Stimulated activated memory B cell treated with anti-CD40 and anti-IgM and Interleukin-4, amounts not matched to agents 10 μg/mL and 1 μg/mL and 100 μg/mL, for 72 hours (primary cell): ENCODE measurements at regions not wholly inside any gene's neighbourhood (a gene's known extent, or its start where the extent isn't known, plus 50 kb on each side); places are given as distances from the start of the nearest gene placed in this dataset.

ENCODE experiments used
- ATAC-seq: fragments of 150-1000 bp; cut with Tn5 transposase; 2 replicates; pipeline ENCODE4 v1.10.0; 2021
- H3K27ac Mint-ChIP-seq: one replicate; pipeline ENCODE4 v1.8.0; 2022; ENCODE audit warnings: mild to moderate bottlenecking, mixed read lengths
- H3K27me3 Mint-ChIP-seq: one replicate; pipeline ENCODE4 v1.8.0; 2022; ENCODE audit warnings: mixed read lengths
- H3K36me3 Mint-ChIP-seq: one replicate; pipeline ENCODE4 v1.8.0; 2022; ENCODE audit warnings: mixed read lengths
- H3K4me1 Mint-ChIP-seq: one replicate; pipeline ENCODE4 v1.8.0; 2022; ENCODE audit warnings: mixed read lengths
- H3K4me3 Mint-ChIP-seq: one replicate; pipeline ENCODE4 v1.8.0; 2022; ENCODE audit warnings: mild to moderate bottlenecking, moderate library complexity, mixed read lengths
- H3K9me3 Mint-ChIP-seq: one replicate; pipeline ENCODE4 v1.8.0; 2022; ENCODE audit warnings: mixed read lengths

DNA sequence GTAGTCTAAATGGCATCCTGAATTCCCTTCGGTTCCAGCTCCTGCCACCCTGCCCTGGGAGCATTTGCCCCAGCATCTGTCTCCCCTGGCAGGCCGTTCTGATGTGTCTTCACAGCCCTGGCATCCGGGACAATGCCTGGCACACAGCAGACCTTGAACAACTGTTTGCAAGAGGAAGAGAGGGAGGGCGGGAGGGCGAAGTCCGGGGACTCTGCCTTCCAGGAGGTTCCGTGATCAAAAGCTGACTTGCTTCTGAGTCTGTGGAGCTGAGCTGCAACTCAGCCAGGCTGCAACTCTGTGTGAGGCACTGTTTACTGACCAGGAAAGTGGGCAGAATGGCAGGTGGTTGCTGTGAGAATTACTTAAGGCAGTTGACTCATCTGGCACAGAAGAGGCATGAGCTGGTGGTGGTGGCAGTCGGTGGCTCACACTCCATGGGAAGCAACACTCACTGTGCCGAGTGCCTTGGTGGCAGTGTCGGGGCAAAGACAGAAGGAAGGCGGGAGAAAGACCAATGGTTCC, 61.1 kb upstream of the DLK1 start:
- no peak overlapping the region for H3K27ac Mint-ChIP-seq
- H3K4me1 Mint-ChIP-seq: no peaks in the 10 kb centered on the region
- H3K4me3 Mint-ChIP-seq: no peak overlapping the region
- no peak for ATAC-seq
- H3K36me3 Mint-ChIP-seq: no peaks in the 10 kb centered on the region
- H3K9me3 Mint-ChIP-seq: no peaks in the 10 kb centered on the region
- H3K27me3 Mint-ChIP-seq: peaks cover 50% of the 10 kb centered on the region

GRCh38 chr14:100666403-100666802, 60.3 kb upstream of the DLK1 start:
- Mint-ChIP-seq H3K4me3 (no peak overlapping the region), H3K4me1 (no peaks in the 10 kb centered on the region), H3K27me3 (peaks cover 58% of the 10 kb centered on the region), H3K9me3 (no peaks in the 10 kb centered on the region), H3K36me3 (no peaks in the 10 kb centered on the region), H3K27ac (no peak overlapping the region)
- no peak for ATAC-seq

GRCh38 chr14:100666851-100667250, 59.8 kb upstream of the DLK1 start:
- Mint-ChIP-seq H3K36me3 (no peaks in the 10 kb centered on the region), H3K27me3 (peaks cover 62% of the 10 kb centered on the region), H3K9me3 (no peaks in the 10 kb centered on the region), H3K27ac (no peak overlapping the region), H3K4me3 (no peak overlapping the region), H3K4me1 (no peaks in the 10 kb centered on the region)
- no peak for ATAC-seq

DNA sequence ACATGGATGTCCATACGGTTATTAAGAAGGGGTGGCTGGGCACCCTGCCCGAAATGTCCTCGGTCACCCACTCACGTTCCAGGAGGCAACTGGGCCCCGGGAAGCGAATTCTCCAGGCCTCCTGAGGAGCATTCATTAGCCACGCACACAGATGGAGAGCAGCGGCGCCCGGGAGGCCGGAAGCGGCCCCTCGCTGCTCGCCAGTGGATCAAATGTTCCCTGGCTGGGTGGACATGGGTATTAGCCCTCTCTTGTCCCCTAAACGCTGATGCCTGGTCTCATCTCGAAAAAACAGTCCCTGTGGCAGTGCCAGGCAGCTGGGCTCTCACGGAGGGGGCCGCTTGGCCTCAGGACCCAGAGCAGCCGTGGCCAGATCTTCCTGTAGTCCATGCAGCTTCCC, 59.0 kb upstream of the DLK1 start:
- Mint-ChIP-seq H3K27ac (no peak overlapping the region), H3K9me3 (no peaks in the 10 kb centered on the region), H3K4me1 (no peaks in the 10 kb centered on the region), H3K4me3 (no peak overlapping the region), H3K36me3 (no peaks in the 10 kb centered on the region), H3K27me3 (peaks cover 69% of the 10 kb centered on the region)
- no peak for ATAC-seq

DNA sequence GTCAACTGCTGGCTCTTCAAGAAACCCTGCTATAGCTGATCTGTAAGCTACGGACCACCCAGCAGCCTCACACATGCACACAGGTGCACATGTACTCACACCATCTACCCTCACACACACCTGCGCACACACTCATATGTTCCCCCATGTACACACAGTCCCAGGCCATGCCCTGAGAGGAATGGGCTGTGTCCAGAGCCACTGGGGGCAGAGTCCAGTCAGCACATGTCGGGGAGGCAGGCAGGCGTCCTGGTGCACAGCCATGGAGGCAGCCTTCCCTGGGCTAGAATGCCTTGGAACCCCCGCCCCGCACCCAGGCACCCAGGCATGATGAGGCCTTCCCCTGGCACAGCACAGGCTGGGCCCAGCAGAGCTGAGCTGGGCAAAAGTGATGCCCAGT, 58.3 kb upstream of the DLK1 start:
- Mint-ChIP-seq H3K36me3 (no peaks in the 10 kb centered on the region), H3K9me3 (no peaks in the 10 kb centered on the region), H3K27ac (no peak overlapping the region), H3K4me1 (peaks cover 3% of the 10 kb centered on the region), H3K27me3 (peaks cover 76% of the 10 kb centered on the region), H3K4me3 (no peak overlapping the region)
- no peak for ATAC-seq

DNA sequence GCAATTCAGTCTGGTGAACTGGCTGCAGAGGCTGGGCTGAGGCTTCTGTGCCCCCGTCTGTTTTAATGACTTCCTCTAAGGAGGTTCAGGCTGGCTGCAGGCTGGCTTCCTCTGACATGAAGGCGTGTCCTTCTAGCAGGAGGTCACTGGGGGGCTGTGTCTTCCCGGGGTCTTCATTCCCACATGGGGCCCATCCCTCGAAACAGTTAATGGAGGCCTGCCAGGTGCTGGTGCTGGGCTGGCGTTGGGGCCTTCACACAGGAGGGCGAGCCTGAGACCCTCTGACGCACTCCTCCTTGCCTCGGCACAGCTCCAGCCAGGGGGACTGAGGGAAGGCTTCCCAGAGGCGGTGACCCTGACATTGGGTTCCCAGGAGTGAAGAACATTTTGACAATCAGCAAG, 57.7 kb upstream of the DLK1 start:
- Mint-ChIP-seq H3K9me3 (no peaks in the 10 kb centered on the region), H3K27ac (no peak overlapping the region), H3K27me3 (peaks cover 82% of the 10 kb centered on the region)

DNA sequence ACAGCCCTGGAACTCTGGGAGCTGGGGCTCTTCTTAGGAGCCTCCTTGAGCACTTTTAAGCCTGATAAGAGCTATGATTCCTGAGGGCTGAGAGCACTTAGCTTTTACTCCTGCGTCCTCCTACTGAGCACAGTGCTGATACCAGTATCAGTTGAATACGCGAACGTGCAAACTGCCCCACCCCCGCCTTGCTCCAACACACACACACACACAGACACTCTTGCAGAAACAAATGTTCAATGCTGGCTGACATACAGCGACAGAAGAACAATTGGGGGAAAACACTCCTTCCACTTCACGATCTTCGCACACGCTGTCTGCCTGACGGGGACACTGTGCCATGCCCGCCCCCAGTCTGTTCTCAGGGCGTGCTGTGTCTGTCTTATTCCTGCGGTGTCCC, 57.2 kb upstream of the DLK1 start:
- peaks cover 6% of the 10 kb centered on the region for H3K4me1 Mint-ChIP-seq
- ATAC-seq: no peak
- no peaks in the 10 kb centered on the region for H3K9me3 Mint-ChIP-seq
- H3K4me3 Mint-ChIP-seq: no peak overlapping the region
- H3K27ac Mint-ChIP-seq: no peak overlapping the region
- H3K27me3 Mint-ChIP-seq: peaks cover 85% of the 10 kb centered on the region
- H3K36me3 Mint-ChIP-seq: no peaks in the 10 kb centered on the region

More for the DNA sequence above, 57.7 kb upstream of the DLK1 start:
- no peaks in the 10 kb centered on the region for H3K36me3 Mint-ChIP-seq
- no peak for ATAC-seq
- no peak overlapping the region for H3K4me3 Mint-ChIP-seq
- H3K4me1 Mint-ChIP-seq: peaks cover 6% of the 10 kb centered on the region

GRCh38 chr14:100670017-100670752, 56.5 kb upstream of the DLK1 start:
- Mint-ChIP-seq H3K27me3 (peaks cover 84% of the 10 kb centered on the region), H3K27ac (no peak overlapping the region), H3K36me3 (no peaks in the 10 kb centered on the region), H3K9me3 (no peaks in the 10 kb centered on the region), H3K4me3 (no peak overlapping the region), H3K4me1 (peaks cover 6% of the 10 kb centered on the region)
- ATAC-seq: no peak

DNA sequence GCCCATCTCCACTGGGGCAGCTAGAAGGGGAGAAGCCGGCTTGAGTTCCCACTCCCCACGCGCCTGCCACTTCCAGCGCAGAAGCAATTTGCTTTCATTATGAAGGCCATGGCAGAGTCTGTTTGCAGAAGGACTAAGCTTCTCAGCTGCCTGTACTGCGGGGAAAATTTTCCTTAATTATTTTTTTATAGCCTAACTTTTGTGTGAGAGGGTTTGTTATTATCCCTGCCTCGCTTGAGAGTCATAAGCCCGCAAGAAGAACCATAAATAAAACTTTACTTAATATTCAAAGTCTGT, 56.0 kb upstream of the DLK1 start:
- no peak overlapping the region for H3K4me3 Mint-ChIP-seq
- H3K27me3 Mint-ChIP-seq: peaks cover 79% of the 10 kb centered on the region

DNA sequence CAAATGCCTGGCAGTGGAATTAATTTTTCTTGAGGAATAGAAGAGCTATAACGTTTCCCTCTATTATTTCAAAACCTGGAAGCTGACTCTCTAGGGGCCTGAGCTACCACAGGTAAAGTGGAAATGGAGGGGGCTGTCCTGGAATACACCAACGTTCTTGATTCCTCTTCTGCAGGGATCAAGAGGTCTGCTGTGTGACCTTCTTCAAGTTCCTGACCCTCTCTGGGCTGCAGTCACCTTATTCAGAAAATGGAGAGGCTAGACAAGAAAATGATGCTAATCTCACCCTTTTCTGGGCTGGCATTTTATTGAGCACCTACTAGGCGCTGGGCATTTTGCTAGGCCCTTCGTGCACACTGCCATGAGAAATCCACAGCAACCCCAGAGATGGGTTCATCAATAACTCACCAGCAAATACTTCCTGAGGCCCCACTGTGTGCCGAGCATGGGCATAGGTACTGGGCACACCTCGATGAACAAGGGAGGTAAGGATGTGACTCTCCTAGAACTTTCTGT, 55.2 kb upstream of the DLK1 start:
- Mint-ChIP-seq H3K9me3 (no peaks in the 10 kb centered on the region), H3K4me3 (no peak overlapping the region), H3K4me1 (peaks cover 6% of the 10 kb centered on the region), H3K27ac (no peak overlapping the region), H3K36me3 (no peaks in the 10 kb centered on the region), H3K27me3 (peaks cover 73% of the 10 kb centered on the region)
- ATAC-seq: no peak

More for the DNA sequence above, 56.0 kb upstream of the DLK1 start:
- Mint-ChIP-seq H3K4me1 (peaks cover 6% of the 10 kb centered on the region), H3K36me3 (no peaks in the 10 kb centered on the region), H3K9me3 (no peaks in the 10 kb centered on the region), H3K27ac (no peak overlapping the region)
- no peak for ATAC-seq

- Mint-ChIP-seq H3K9me3 (no peaks in the 10 kb centered on the region), H3K27me3 (peaks cover 73% of the 10 kb centered on the region), H3K27ac (no peak overlapping the region), H3K4me3 (no peak overlapping the region), H3K36me3 (no peaks in the 10 kb centered on the region), H3K4me1 (peaks cover 6% of the 10 kb centered on the region)
- ATAC-seq: no peak
Observed at GRCh38 chr14:100671906-100672305, 54.8 kb upstream of the DLK1 start.

DNA sequence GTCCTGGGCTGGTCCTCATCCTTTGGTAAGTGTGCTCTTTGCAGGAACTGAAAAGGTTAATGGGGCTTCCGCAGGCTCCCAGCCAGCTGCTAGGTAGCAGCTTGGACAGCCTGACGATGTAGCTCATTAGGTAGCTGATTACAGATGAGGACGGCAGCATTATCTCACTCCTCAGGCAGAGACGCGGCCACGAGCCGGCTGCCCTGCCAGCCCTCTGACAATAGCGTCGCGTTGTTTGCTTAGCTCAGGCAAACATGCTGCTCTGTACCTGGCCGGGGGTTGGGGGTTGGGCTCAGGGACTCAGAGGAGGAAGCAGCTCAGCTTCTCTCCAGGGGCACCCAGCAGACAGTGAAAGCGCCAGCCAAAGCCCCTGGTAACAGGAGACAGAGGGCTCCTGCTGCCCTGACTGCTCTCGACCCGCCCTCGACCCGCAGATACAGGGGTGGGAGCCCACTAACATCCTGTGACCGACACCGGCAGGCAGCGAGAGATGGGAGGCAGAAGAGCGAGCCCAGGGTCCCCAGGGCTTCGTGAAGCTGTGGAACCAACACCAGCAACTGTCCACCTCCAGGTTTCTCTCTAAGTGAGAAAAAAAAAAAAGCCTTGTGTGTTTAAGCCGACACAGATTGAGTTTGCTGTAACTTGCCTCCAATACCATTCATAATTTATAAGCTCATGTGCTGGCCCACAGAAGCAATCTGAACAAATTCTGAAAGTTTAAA, 53.4 kb upstream of the DLK1 start:
- no peak overlapping the region for H3K27ac Mint-ChIP-seq
- no peak for ATAC-seq

GRCh38 chr14:100673807-100674154, 52.9 kb upstream of the DLK1 start:
- Mint-ChIP-seq H3K27me3 (peaks cover 61% of the 10 kb centered on the region), H3K4me1 (peaks cover 6% of the 10 kb centered on the region), H3K9me3 (no peaks in the 10 kb centered on the region), H3K4me3 (no peak overlapping the region), H3K36me3 (no peaks in the 10 kb centered on the region), H3K27ac (no peak overlapping the region)
- ATAC-seq: no peak

More for the DNA sequence above, 53.4 kb upstream of the DLK1 start:
- Mint-ChIP-seq H3K4me1 (peaks cover 6% of the 10 kb centered on the region), H3K36me3 (no peaks in the 10 kb centered on the region), H3K9me3 (no peaks in the 10 kb centered on the region), H3K27me3 (peaks cover 64% of the 10 kb centered on the region), H3K4me3 (no peak overlapping the region)

DNA sequence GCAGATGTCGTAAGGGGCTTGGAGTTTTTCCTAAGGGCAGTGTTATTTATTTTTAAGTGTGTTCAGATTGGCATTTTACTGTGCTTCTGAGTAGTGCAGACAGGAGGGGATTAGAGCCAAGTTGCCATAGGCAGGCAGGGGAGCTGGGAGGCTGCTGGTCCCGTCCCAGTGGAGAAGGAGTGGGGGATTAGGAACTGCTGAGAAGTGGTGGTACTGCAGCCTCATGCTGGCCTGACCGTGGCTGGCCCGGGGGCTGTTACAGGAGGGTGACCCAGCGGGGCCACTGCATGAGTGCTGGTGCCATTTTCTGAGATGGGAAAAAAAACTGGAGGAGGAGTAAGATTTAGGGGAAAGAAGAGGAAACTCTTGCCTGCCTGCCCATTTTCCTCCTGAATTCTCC, 52.3 kb upstream of the DLK1 start:
- no peak for ATAC-seq
- Mint-ChIP-seq H3K4me3 (no peak overlapping the region), H3K27me3 (peaks cover 67% of the 10 kb centered on the region), H3K36me3 (no peaks in the 10 kb centered on the region), H3K4me1 (peaks cover 6% of the 10 kb centered on the region), H3K27ac (no peak overlapping the region), H3K9me3 (no peaks in the 10 kb centered on the region)

DNA sequence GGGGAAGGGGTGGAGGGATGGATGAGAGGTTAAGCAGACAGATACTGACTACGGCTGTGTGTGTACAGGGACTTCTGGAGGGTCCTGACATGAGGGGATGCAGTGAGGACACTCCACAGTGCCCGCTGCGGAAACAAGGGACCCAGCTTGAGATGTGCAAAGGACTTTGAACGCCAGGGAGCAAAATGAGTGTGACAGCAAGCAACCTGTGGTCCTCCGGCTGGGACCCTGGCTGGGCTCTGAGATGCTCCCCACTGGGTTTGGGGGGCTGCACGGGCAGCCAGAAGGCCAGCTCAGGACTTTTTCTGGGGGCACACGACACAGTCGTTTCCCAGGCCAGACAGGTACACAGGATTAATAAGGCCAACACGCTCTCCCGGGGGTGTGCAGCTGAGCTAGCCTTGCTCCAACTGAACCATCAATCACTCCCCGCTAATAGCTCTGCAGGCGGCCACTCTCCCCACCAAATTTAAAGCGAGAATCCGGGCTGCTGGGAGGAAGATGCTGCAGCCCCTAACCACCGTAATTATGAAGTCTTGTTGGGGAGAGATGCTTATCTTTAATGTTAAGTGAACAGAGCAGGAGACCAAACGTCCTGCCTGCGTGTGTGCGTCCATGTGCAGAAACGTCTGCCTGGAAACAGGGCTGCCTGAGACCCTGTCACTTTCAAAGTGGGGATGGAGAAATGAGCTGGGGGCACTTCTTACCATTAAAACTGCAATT, 51.6 kb upstream of the DLK1 start:
- H3K36me3 Mint-ChIP-seq: no peaks in the 10 kb centered on the region
- no peaks in the 10 kb centered on the region for H3K9me3 Mint-ChIP-seq
- no peak for ATAC-seq
- peaks cover 6% of the 10 kb centered on the region for H3K4me1 Mint-ChIP-seq
- H3K27ac Mint-ChIP-seq: no peak overlapping the region
- H3K27me3 Mint-ChIP-seq: peaks cover 67% of the 10 kb centered on the region
- no peak overlapping the region for H3K4me3 Mint-ChIP-seq
